HCT116 (cell line): ENCODE measurements at regions not wholly inside any gene's neighbourhood (a gene's known extent, or its start where the extent isn't known, plus 50 kb on each side); places are given as distances from the start of the nearest gene placed in this dataset.

Experiments used
- ATAC-seq: fragments of 200-7000 bp; cut with Tn5 transposase; 2 replicates; pipeline ENCODE4 v1.9.1; 2020; ENCODE audit warnings: mild to moderate bottlenecking, moderate library complexity
- BruUV-seq: library from RNA; stranded (reverse); fragments of 400-500 nt; replicated peaks from 2 replicates; lab custom pipeline; 2021; lab: Mats Ljungman, UMichigan
- CTCF ChIA-PET: fragments of 300-600 bp; sonication (Branson Sonifier 250); formaldehyde crosslinking; loops from one replicate; lab custom pipeline; 2021; ENCODE audit warnings: antibody characterized with exemption; lab: Charles Lee
- POLR2A ChIA-PET: fragments of 300-600, 350-600 bp; sonication (Branson Sonifier 250); formaldehyde crosslinking; loops from one replicate; lab custom pipeline; 2021; ENCODE audit warnings: antibody characterized with exemption; lab: Charles Lee
- RAD21 ChIA-PET, 2 experiments: fragments of 300-600 bp; sonication (Branson Sonifier 250); formaldehyde crosslinking; loops; one replicate each; lab custom pipeline; 2023; ENCODE audit warnings: low total read pairs in 2 of 2; ENCODE audit not compliant: uncharacterized antibody in 2 of 2, unreplicated experiment in 2 of 2, low non-redundant PET in 1 of 2; lab: Charles Lee
- DNase-seq: peaks from one replicate; pipeline ENCODE4 v3.0.0-alpha.2; 2010; ENCODE audit warnings: low read depth, low spot score
- H2AFZ ChIP-seq: fragments of 200-600 bp; shearing (Covaris generic), sonication (generic); 2 replicates; pipeline ENCODE4 v1.6.1; 2017; ENCODE audit warnings: low read depth, mixed run types, mixed read lengths, antibody characterized with exemption, low read length; ENCODE audit not compliant: poor library complexity, severe bottlenecking
- H3K27ac ChIP-seq: 2 replicates; pipeline ENCODE4 v1.5.1; 2012; ENCODE audit warnings: low read depth, low read length
- H3K27me3 ChIP-seq: fragments of 200-600 bp; sonication (generic); 2 replicates; pipeline ENCODE4 v1.6.1; 2016; ENCODE audit warnings: mixed run types, low read length, mixed read lengths; ENCODE audit not compliant: insufficient read depth
- H3K36me3 ChIP-seq, 2 experiments: fragments of 200-500 bp in 1 of 2; fragments of 200-600 bp in 1 of 2; sonication (Bioruptor generic) in 1 of 2; sonication (generic) in 1 of 2; 2 replicates each; pipeline versions ENCODE4 v1.5.1 to v1.6.1; 2014 to 2016; ENCODE audit warnings: low read length in 2 of 2, inconsistent platforms in 1 of 2, mixed read lengths in 1 of 2, mixed run types in 1 of 2; ENCODE audit not compliant: insufficient read depth in 2 of 2, control insufficient read depth in 1 of 2
- H3K4me1 ChIP-seq, 2 experiments: fragments of 200-600 bp in 1 of 2; sonication (generic) in 1 of 2; 2 replicates each; pipeline versions ENCODE4 v1.5.1 to v1.6.1; 2012 to 2017; ENCODE audit warnings: low read length in 2 of 2, inconsistent platforms in 1 of 2, mild to moderate bottlenecking in 1 of 2, mixed read lengths in 1 of 2, mixed run types in 1 of 2, moderate library complexity in 1 of 2; ENCODE audit not compliant: insufficient read depth in 2 of 2, control insufficient read depth in 1 of 2
- H3K4me2 ChIP-seq: fragments of 200-600 bp; sonication (generic); 2 replicates; pipeline ENCODE4 v1.6.1; 2017; ENCODE audit warnings: mixed run types, low read length, mixed read lengths
- H3K4me3 ChIP-seq, 2 experiments: fragments of 200-600 bp in 1 of 2; sonication (generic) in 1 of 2; replicated peaks in 1 of 2; 2 replicates each; pipeline ENCODE4 v1.5.1; 2011 to 2016; ENCODE audit warnings: low read length in 2 of 2, control low read depth in 1 of 2, low read depth in 1 of 2, mild to moderate bottlenecking in 1 of 2, mixed read lengths in 1 of 2, mixed run types in 1 of 2
- H3K79me2 ChIP-seq: fragments of 200-600 bp; sonication (generic); 2 replicates; pipeline ENCODE4 v1.6.1; 2017; ENCODE audit warnings: mild to moderate bottlenecking, mixed run types, low read length, moderate library complexity, mixed read lengths; ENCODE audit not compliant: insufficient read depth
- H3K9ac ChIP-seq: fragments of 200-600 bp; sonication (generic); 2 replicates; pipeline ENCODE4 v1.6.1; 2016; ENCODE audit warnings: low read length, mixed read lengths
- H3K9me2 ChIP-seq: fragments of 200-600 bp; sonication (generic), shearing (Covaris generic); 2 replicates; pipeline ENCODE4 v1.6.1; 2017; ENCODE audit warnings: mixed run types, mild to moderate bottlenecking, moderate library complexity; ENCODE audit not compliant: insufficient read depth
- H3K9me3 ChIP-seq, 2 experiments: fragments of 200-500 bp in 1 of 2; fragments of 200-600 bp in 1 of 2; sonication (Bioruptor generic) in 1 of 2; sonication (generic) in 1 of 2; 2 replicates each; pipeline ENCODE4 v1.6.1; 2014 to 2017; ENCODE audit warnings: low read length in 2 of 2, mixed read lengths in 2 of 2, inconsistent platforms in 1 of 2, low read depth in 1 of 2, mild to moderate bottlenecking in 1 of 2, mixed run types in 1 of 2, moderate library complexity in 1 of 2; ENCODE audit not compliant: control insufficient read depth in 1 of 2, insufficient read depth in 1 of 2
- H4K20me1 ChIP-seq: fragments of 200-600 bp; sonication (generic), shearing (Covaris generic); 2 replicates; pipeline ENCODE4 v1.6.1; 2017; ENCODE audit warnings: mixed run types, mild to moderate bottlenecking, moderate library complexity; ENCODE audit not compliant: insufficient read depth
- CBX3 ChIP-seq: IDR thresholded peaks from 2 replicates; pipeline ENCODE4 v1.6.1; 2012; ENCODE audit warnings: low read depth
- CEBPB ChIP-seq: IDR thresholded peaks from 2 replicates; pipeline ENCODE4 v1.6.1; 2012; ENCODE audit warnings: low read depth
- EGR1 ChIP-seq: IDR thresholded peaks from 2 replicates; pipeline ENCODE4 v1.6.1; 2012; ENCODE audit warnings: low read depth
- ELF1 ChIP-seq: IDR thresholded peaks from 2 replicates; pipeline ENCODE4 v1.6.1; 2012; ENCODE audit warnings: low read depth, borderline replicate concordance
- EZH2 ChIP-seq: fragments of 200-600 bp; sonication (generic); IDR thresholded peaks from 2 replicates; pipeline ENCODE4 v1.6.1; 2017; ENCODE audit warnings: antibody characterized with exemption, mixed run types
- JUND ChIP-seq: IDR thresholded peaks from 2 replicates; pipeline ENCODE4 v1.6.1; 2012
- TCF7L2 ChIP-seq: IDR thresholded peaks from 2 replicates; pipeline ENCODE4 v1.7.0; 2011; ENCODE audit warnings: borderline replicate concordance, inconsistent platforms; ENCODE audit not compliant: insufficient read depth, insufficient read length; ENCODE audit errors: extremely low read depth
- YY1 ChIP-seq: IDR thresholded peaks from 2 replicates; pipeline ENCODE4 v1.6.1; 2011; ENCODE audit warnings: low read length, low read depth, moderate library complexity, mild to moderate bottlenecking; ENCODE audit not compliant: insufficient replicate concordance; ENCODE audit errors: extremely low read depth
- ZFX ChIP-seq: fragments of 450-650 bp; IDR thresholded peaks from 2 replicates; pipeline ENCODE4 v1.6.1; 2017
- intact Hi-C: fragments of 100-400 bp; cut with micrococcal nuclease; formaldehyde crosslinking; loops from 2 replicates; pipeline ENCODE4 v1.10.0; 2022
- TF ChIP-seq, protein P1 (sequence below): IDR thresholded peaks from 2 replicates; pipeline ENCODE4 v1.6.1; 2012
- TF ChIP-seq, protein P2 (sequence below): IDR thresholded peaks from 2 replicates; pipeline ENCODE4 v1.6.1; 2012; ENCODE audit warnings: low read depth
- TF ChIP-seq, protein P3 (sequence below), 3 experiments: fragments of 200-600 bp in 1 of 3; sonication (generic) in 1 of 3; IDR thresholded peaks in 2 of 3; conservative IDR thresholded peaks in 1 of 3; 2 replicates each; pipeline ENCODE4 v1.5.1; 2012 to 2017; ENCODE audit warnings: low read depth in 2 of 3, low read length in 2 of 3, antibody characterized with exemption in 1 of 3, borderline replicate concordance in 1 of 3, control low read depth in 1 of 3, mild to moderate bottlenecking in 1 of 3, mixed read lengths in 1 of 3, mixed run types in 1 of 3, moderate library complexity in 1 of 3; ENCODE audit not compliant: insufficient read depth in 1 of 3

DNA sequence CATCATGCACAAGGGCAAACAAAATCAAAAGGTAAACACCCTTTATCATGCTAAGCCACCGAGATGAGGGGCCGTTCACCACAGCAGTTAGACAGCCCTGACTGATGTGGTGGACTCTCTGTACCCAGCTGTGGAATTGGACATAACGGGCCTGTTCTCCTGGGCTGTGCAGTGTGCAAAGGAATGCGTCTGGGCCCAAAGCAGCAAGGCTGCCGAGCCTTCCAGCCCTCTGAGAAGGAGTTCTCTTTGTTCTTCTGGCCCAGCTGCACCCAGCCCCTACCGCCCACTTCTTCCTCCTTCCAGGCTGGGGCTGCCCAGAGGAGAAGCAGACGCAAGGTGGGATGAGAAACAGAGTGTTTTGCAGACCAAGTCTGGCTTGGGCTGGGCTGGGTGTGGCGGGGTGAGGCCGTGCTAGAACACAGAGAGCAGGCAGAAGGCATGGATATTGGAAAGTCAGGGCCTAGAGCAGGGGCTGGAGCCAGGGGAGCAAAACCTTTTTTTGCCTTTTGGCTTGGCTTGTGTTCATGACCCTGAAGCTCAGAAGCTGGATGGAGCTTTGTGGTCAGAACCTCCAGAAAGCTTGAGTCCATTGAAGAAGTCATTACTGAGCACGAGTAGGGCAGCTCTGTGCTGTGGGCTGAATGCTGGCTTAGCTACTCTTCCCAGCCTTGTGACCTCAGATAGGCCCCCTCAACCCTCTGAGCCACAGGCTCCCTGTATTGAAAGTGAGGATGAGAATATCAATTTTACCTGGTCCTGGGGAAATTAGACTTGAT lies 49.8 kb upstream of the SH3PXD2B start:
- Histone ChIP-seq H4K20me1 (no peaks in the 10 kb centered on the region), H3K9me3 (no peaks in the 10 kb centered on the region), H3K4me2 (no peak overlapping the region), H3K36me3 (no peaks in the 10 kb centered on the region), H3K79me2 (no peaks in the 10 kb centered on the region), H3K4me1 (no peaks in the 10 kb centered on the region), H2AFZ (no peak overlapping the region), H3K4me3 (no peak overlapping the region), H3K9me2 (no peaks in the 10 kb centered on the region), H3K27me3 (no peaks in the 10 kb centered on the region), H3K9ac (no peak overlapping the region), H3K27ac (no peak overlapping the region)
- ChIA-PET POLR2A (interaction anchor here (0.7 kb wide), 1 partner anchor 89 kb away, joined by 4 read pairs; no protein-coding TSS in a partner anchor), CTCF (no interaction called here), RAD21 (no interaction called here)
- DNase-seq: no peak
- BruUV-seq: no TSS peak
- no peak for TF ChIP-seq CEBPB
- TF ChIP-seq, protein P1, sequence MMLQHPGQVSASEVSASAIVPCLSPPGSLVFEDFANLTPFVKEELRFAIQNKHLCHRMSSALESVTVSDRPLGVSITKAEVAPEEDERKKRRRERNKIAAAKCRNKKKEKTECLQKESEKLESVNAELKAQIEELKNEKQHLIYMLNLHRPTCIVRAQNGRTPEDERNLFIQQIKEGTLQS: no peak
- TF ChIP-seq ELF1: no peak
- TF ChIP-seq EZH2: no peak
- TF ChIP-seq, protein P2, sequence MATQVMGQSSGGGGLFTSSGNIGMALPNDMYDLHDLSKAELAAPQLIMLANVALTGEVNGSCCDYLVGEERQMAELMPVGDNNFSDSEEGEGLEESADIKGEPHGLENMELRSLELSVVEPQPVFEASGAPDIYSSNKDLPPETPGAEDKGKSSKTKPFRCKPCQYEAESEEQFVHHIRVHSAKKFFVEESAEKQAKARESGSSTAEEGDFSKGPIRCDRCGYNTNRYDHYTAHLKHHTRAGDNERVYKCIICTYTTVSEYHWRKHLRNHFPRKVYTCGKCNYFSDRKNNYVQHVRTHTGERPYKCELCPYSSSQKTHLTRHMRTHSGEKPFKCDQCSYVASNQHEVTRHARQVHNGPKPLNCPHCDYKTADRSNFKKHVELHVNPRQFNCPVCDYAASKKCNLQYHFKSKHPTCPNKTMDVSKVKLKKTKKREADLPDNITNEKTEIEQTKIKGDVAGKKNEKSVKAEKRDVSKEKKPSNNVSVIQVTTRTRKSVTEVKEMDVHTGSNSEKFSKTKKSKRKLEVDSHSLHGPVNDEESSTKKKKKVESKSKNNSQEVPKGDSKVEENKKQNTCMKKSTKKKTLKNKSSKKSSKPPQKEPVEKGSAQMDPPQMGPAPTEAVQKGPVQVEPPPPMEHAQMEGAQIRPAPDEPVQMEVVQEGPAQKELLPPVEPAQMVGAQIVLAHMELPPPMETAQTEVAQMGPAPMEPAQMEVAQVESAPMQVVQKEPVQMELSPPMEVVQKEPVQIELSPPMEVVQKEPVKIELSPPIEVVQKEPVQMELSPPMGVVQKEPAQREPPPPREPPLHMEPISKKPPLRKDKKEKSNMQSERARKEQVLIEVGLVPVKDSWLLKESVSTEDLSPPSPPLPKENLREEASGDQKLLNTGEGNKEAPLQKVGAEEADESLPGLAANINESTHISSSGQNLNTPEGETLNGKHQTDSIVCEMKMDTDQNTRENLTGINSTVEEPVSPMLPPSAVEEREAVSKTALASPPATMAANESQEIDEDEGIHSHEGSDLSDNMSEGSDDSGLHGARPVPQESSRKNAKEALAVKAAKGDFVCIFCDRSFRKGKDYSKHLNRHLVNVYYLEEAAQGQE: no peak
- TF ChIP-seq CBX3: no peak
- TF ChIP-seq JUND: no peak
- TF ChIP-seq TCF7L2: no peak
- TF ChIP-seq ZFX: no peak
- TF ChIP-seq, protein P3, sequence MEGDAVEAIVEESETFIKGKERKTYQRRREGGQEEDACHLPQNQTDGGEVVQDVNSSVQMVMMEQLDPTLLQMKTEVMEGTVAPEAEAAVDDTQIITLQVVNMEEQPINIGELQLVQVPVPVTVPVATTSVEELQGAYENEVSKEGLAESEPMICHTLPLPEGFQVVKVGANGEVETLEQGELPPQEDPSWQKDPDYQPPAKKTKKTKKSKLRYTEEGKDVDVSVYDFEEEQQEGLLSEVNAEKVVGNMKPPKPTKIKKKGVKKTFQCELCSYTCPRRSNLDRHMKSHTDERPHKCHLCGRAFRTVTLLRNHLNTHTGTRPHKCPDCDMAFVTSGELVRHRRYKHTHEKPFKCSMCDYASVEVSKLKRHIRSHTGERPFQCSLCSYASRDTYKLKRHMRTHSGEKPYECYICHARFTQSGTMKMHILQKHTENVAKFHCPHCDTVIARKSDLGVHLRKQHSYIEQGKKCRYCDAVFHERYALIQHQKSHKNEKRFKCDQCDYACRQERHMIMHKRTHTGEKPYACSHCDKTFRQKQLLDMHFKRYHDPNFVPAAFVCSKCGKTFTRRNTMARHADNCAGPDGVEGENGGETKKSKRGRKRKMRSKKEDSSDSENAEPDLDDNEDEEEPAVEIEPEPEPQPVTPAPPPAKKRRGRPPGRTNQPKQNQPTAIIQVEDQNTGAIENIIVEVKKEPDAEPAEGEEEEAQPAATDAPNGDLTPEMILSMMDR (IDR thresholded peaks at IDR 0.05 in 2 of 3, conservative IDR thresholded peaks at IDR 0.05 in 1 of 3; ENCODE audit: borderline replicate concordance in 1 of 3, insufficient read depth in 1 of 3, low read depth in 2 of 3, low read length in 2 of 3): no peak
- TF ChIP-seq YY1: no peak
- no peak for TF ChIP-seq EGR1
- no peak for ATAC-seq
- intact Hi-C loops: no loop called here
